ENCODE measurements at regions not wholly inside any gene's neighbourhood (a gene's known extent, or its start where the extent isn't known, plus 50 kb on each side); places are given as distances from the start of the nearest gene placed in this dataset.

DNA sequence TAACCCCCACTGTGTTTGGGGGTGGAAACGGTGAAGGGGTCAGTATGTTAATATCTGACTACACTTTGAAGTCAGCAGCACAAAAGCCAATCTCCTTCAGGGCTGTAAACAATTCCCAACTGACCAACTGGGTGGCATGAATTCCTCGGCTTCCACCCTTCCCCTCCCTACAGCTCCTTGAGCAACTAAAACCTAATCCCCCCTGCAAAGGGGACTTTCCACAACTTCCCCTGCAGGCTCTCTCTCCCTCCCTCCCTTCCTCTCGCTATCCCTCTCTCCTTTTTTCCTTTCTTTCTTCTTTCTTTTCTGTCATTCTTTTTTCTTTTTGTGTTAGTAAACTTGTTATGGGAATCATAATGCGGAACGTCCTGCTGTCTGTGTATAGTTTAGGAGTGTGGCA, 65.1 kb upstream of the PTCH1 start:
- ATAC-seq, result peak; percentile 75
- Histone ChIP-seq H3K27me3 (ENCODE audit: insufficient read depth) (no peaks in the 10 kb centered on the region), H2AFZ (0 out of 2 replicates have a peak overlapping the region, but pooled peaks have one; percentile 2), H3F3A (replicated peaks; ENCODE audit: low read depth) (no peaks in the 10 kb centered on the region), H4K20me1 (replicated peaks; ENCODE audit: insufficient read depth) (no peaks in the 10 kb centered on the region), H3K36me3 (ENCODE audit: insufficient read depth) (no peaks in the 10 kb centered on the region), H3K4me1 (ENCODE audit: insufficient read depth) (peaks cover 29% of the 10 kb centered on the region), H3K9me2 (ENCODE audit: insufficient read depth) (0 out of 2 replicates have a peak, but pooled peaks cover 7% of the 10 kb centered on the region), H3K4me3 (no peak overlapping the region), H3K4me2 (peak overlapping the region; percentile 35; the same call in 1 of the 2 replicates), H3K79me2 (replicated peaks; ENCODE audit: insufficient read depth) (no peaks in the 10 kb centered on the region), H3K27ac (ENCODE audit: low read depth) (no peak overlapping the region)
- Mint-ChIP-seq H3K36me3 (ENCODE audit: low read depth) (no peaks in the 10 kb centered on the region), H3K4me3 (peak overlapping the region; percentile 7; the same call in 1 of the 3 replicates), H3K4me1 (peaks cover 32% of the 10 kb centered on the region), H3K27me3 (ENCODE audit: insufficient read depth, low read depth, poor library complexity) (peaks cover 19% of the 10 kb centered on the region), H3K27ac (no peak overlapping the region), H3K9me3 (no peaks in the 10 kb centered on the region; the same call in 2 of the 3 replicates)
- TF ChIP-seq STAT1 (IDR thresholded peaks at IDR 0.05; ENCODE audit: unreplicated experiment) (no peak), NANOG (IDR thresholded peaks at IDR 0.05; ENCODE audit: borderline replicate concordance) (no peak), ZNF114 (CRISPR knock-in tag; IDR thresholded peaks at IDR 0.05) (no peak), ETS1 (IDR thresholded peaks at IDR 0.05) (no peak), POLR2AphosphoS5 (IDR thresholded peaks at IDR 0.05; ENCODE audit: low read depth) (no peak), CREB1 (CRISPR knock-in tag; IDR thresholded peaks at IDR 0.05; ENCODE audit: low read depth) (no peak), ZNF331 (CRISPR knock-in tag; IDR thresholded peaks at IDR 0.05; ENCODE audit: low read depth) (no peak), JUNB (IDR thresholded peaks at IDR 0.05; ENCODE audit: unreplicated experiment) (no peak), EZH2phosphoT487 (IDR thresholded peaks at IDR 0.05; ENCODE audit: unreplicated experiment) (no peak), CTCF (conservative IDR thresholded peaks at IDR 0.05; ENCODE audit: low read depth in 2 of 2) (no peak)
- TF ChIP-seq, protein P1, sequence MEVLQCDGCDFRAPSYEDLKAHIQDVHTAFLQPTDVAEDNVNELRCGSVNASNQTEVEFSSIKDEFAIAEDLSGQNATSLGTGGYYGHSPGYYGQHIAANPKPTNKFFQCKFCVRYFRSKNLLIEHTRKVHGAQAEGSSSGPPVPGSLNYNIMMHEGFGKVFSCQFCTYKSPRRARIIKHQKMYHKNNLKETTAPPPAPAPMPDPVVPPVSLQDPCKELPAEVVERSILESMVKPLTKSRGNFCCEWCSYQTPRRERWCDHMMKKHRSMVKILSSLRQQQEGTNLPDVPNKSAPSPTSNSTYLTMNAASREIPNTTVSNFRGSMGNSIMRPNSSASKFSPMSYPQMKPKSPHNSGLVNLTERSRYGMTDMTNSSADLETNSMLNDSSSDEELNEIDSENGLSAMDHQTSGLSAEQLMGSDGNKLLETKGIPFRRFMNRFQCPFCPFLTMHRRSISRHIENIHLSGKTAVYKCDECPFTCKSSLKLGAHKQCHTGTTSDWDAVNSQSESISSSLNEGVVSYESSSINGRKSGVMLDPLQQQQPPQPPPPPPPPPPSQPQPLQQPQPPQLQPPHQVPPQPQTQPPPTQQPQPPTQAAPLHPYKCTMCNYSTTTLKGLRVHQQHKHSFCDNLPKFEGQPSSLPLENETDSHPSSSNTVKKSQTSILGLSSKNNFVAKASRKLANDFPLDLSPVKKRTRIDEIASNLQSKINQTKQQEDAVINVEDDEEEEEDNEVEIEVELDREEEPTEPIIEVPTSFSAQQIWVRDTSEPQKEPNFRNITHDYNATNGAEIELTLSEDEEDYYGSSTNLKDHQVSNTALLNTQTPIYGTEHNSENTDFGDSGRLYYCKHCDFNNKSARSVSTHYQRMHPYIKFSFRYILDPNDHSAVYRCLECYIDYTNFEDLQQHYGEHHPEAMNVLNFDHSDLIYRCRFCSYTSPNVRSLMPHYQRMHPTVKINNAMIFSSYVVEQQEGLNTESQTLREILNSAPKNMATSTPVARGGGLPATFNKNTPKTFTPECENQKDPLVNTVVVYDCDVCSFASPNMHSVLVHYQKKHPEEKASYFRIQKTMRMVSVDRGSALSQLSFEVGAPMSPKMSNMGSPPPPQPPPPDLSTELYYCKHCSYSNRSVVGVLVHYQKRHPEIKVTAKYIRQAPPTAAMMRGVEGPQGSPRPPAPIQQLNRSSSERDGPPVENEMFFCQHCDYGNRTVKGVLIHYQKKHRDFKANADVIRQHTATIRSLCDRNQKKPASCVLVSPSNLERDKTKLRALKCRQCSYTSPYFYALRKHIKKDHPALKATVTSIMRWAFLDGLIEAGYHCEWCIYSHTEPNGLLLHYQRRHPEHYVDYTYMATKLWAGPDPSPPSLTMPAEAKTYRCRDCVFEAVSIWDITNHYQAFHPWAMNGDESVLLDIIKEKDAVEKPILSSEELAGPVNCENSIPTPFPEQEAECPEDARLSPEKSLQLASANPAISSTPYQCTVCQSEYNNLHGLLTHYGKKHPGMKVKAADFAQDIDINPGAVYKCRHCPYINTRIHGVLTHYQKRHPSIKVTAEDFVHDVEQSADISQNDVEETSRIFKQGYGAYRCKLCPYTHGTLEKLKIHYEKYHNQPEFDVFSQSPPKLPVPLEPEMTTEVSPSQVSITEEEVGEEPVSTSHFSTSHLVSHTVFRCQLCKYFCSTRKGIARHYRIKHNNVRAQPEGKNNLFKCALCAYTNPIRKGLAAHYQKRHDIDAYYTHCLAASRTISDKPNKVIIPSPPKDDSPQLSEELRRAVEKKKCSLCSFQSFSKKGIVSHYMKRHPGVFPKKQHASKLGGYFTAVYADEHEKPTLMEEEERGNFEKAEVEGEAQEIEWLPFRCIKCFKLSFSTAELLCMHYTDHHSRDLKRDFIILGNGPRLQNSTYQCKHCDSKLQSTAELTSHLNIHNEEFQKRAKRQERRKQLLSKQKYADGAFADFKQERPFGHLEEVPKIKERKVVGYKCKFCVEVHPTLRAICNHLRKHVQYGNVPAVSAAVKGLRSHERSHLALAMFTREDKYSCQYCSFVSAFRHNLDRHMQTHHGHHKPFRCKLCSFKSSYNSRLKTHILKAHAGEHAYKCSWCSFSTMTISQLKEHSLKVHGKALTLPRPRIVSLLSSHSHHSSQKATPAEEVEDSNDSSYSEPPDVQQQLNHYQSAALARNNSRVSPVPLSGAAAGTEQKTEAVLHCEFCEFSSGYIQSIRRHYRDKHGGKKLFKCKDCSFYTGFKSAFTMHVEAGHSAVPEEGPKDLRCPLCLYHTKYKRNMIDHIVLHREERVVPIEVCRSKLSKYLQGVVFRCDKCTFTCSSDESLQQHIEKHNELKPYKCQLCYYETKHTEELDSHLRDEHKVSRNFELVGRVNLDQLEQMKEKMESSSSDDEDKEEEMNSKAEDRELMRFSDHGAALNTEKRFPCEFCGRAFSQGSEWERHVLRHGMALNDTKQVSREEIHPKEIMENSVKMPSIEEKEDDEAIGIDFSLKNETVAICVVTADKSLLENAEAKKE (CRISPR knock-in tag; IDR thresholded peaks at IDR 0.05), result no peak
- DNase-seq (ENCODE audit: low spot score), result peak; percentile 40

Data from GM23338 (cell line).